ENCODE measurements at regions not wholly inside any gene's neighbourhood (a gene's known extent, or its start where the extent isn't known, plus 50 kb on each side); places are given as distances from the start of the nearest gene placed in this dataset.
"Not testable (repeated sequence)": the region's sequence is repeated elsewhere in the genome, so short reads cannot be mapped to it uniquely, and the experiment has no call there.

DNA sequence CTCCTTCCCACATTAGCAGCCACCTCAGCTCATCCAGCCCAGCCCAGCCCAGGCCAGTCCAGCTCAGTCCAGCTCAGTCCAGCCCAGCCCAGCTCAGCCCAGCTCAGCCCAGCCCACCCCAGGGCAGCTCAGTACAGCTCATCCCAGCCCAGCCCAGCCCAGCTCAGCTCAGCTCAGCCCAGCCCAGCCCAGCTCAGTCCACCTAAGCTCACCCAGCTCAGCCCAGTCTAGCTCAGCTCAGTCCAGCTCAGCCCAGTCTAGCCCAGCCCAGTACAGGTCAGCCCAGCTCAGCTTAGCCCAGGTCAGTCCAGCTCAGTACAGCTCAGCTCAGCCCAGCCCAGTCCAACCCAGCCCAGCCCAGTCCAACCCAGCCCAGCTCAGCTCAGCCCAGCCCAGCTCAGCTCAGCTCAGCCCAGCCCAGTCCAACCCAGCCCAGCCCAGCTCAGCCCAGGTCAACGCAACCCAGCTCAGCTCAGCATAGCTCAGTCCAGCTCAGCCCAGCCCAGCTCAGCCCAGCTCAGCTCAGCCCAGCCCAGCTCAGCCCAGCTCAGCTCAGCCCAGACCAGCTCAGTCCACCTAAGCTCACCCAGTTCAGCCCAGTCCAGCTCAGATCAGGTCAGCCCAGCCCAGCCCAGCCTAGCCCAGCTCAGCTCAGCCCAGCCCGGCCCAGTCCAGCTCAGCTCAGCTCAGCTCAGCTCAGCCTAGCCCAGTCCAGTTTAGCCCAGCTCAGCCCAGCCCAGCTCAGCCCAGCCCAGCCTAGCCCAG lies 63.0 kb downstream of the TMEM121 start:
- Histone ChIP-seq H3K4me3 (ENCODE audit: insufficient read depth, low read depth, low read length) (no peak overlapping the region), H3K4me1 (ENCODE audit: insufficient read depth, low read length) (no peaks in the 10 kb centered on the region), H3K4me2 (ENCODE audit: low read length) (no peak overlapping the region), H3K27ac (ENCODE audit: low read depth, low read length) (no peak overlapping the region), H3K9ac (ENCODE audit: low read length) (no peak overlapping the region), H2AFZ (ENCODE audit: low read depth, low read length) (no peak overlapping the region), H3K36me3 (ENCODE audit: insufficient read depth, low read length) (no peaks in the 10 kb centered on the region), H3K9me3 (ENCODE audit: insufficient read depth, low read depth, low read length) (peaks cover 3% of the 10 kb centered on the region), H3K27me3 (ENCODE audit: insufficient read depth, low read length) (no peaks in the 10 kb centered on the region), H3K79me2 (ENCODE audit: insufficient read depth, low read length) (no peaks in the 10 kb centered on the region), H4K20me1 (ENCODE audit: insufficient read depth, low read length) (no peaks in the 10 kb centered on the region)
- Mint-ChIP-seq H3K36me3 (ENCODE audit: low read depth, unreplicated experiment) (no peaks in the 10 kb centered on the region), H3K9me3 (ENCODE audit: unreplicated experiment) (peaks cover 5% of the 10 kb centered on the region), H3K4me3 (ENCODE audit: unreplicated experiment) (no peak overlapping the region), H3K4me1 (ENCODE audit: low read depth, unreplicated experiment) (no peaks in the 10 kb centered on the region), H3K27me3 (ENCODE audit: low read depth, unreplicated experiment) (no peaks in the 10 kb centered on the region), H3K27ac (ENCODE audit: unreplicated experiment) (no peak overlapping the region)
- FAIRE-seq (no peak), DNase-seq (ENCODE audit: low read depth) (no peak)
- TF ChIP-seq, protein P1, sequence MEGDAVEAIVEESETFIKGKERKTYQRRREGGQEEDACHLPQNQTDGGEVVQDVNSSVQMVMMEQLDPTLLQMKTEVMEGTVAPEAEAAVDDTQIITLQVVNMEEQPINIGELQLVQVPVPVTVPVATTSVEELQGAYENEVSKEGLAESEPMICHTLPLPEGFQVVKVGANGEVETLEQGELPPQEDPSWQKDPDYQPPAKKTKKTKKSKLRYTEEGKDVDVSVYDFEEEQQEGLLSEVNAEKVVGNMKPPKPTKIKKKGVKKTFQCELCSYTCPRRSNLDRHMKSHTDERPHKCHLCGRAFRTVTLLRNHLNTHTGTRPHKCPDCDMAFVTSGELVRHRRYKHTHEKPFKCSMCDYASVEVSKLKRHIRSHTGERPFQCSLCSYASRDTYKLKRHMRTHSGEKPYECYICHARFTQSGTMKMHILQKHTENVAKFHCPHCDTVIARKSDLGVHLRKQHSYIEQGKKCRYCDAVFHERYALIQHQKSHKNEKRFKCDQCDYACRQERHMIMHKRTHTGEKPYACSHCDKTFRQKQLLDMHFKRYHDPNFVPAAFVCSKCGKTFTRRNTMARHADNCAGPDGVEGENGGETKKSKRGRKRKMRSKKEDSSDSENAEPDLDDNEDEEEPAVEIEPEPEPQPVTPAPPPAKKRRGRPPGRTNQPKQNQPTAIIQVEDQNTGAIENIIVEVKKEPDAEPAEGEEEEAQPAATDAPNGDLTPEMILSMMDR (IDR thresholded peaks at IDR 0.05; ENCODE audit: insufficient read depth, low read depth, low read length), result no peak

DNA sequence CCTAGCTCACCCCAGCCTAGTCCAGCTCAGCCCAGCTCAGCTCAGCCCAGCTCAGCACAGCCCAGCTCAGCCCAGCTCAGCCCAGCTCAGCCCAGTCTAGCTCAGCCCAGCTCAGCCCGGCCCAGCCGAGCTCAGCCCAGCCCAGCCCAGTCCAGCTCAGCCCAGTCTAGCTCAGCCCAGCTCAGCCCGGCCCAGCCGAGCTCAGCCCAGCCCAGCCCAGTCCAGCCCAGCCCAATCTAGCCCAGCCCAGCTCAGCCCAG lies 63.5 kb downstream of the TMEM121 start:
- H3K27ac Mint-ChIP-seq (ENCODE audit: unreplicated experiment); H3K36me3 Mint-ChIP-seq (ENCODE audit: low read depth, unreplicated experiment); FAIRE-seq; H3K9me3 ChIP-seq (ENCODE audit: insufficient read depth, low read depth, low read length); H3K36me3 ChIP-seq (ENCODE audit: insufficient read depth, low read length); H3K4me3 Mint-ChIP-seq (ENCODE audit: unreplicated experiment); H3K4me3 ChIP-seq (ENCODE audit: insufficient read depth, low read depth, low read length); H4K20me1 ChIP-seq (ENCODE audit: insufficient read depth, low read length); H2AFZ ChIP-seq (ENCODE audit: low read depth, low read length); DNase-seq (ENCODE audit: low read depth); H3K4me1 ChIP-seq (ENCODE audit: insufficient read depth, low read length); H3K27me3 Mint-ChIP-seq (ENCODE audit: low read depth, unreplicated experiment); H3K9me3 Mint-ChIP-seq (ENCODE audit: unreplicated experiment); H3K4me1 Mint-ChIP-seq (ENCODE audit: low read depth, unreplicated experiment); H3K27ac ChIP-seq (ENCODE audit: low read depth, low read length); H3K79me2 ChIP-seq (ENCODE audit: insufficient read depth, low read length); H3K27me3 ChIP-seq (ENCODE audit: insufficient read depth, low read length); H3K9ac ChIP-seq (ENCODE audit: low read length); H3K4me2 ChIP-seq (ENCODE audit: low read length): not testable (repeated sequence)

DNA sequence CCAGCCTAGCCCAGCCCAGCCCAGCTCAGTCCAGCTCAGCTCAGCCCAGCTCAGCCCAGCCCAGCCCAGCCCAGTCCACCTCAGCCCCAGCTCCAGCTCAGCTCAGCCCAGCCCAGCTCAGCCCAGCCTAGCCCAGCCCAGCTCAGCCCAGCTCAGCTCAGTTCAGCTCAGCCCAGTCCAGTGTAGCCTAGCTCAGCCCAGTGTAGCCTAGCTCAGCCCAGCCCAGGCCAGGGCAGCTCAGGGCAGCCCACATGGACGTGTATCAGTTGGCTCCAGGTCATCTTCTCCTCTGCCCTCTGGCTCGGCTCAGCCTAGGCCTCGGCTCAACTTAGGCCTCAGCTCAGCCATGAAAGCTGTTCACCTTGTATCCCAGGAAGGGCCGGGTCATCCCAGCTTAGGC lies 64.7 kb downstream of the TMEM121 start:
- H4K20me1 ChIP-seq (ENCODE audit: insufficient read depth, low read length), result no peaks in the 10 kb centered on the region
- no peaks in the 10 kb centered on the region for H3K27me3 ChIP-seq (ENCODE audit: insufficient read depth, low read length)
- no peaks in the 10 kb centered on the region for H3K36me3 ChIP-seq (ENCODE audit: insufficient read depth, low read length)
- H3K27ac Mint-ChIP-seq (ENCODE audit: unreplicated experiment), result no peak overlapping the region
- no peak overlapping the region for H2AFZ ChIP-seq (ENCODE audit: low read depth, low read length)
- FAIRE-seq (no peak), DNase-seq (ENCODE audit: low read depth) (no peak)
- no peaks in the 10 kb centered on the region for H3K36me3 Mint-ChIP-seq (ENCODE audit: low read depth, unreplicated experiment)
- no peak overlapping the region for H3K27ac ChIP-seq (ENCODE audit: low read depth, low read length)
- no peaks in the 10 kb centered on the region for H3K27me3 Mint-ChIP-seq (ENCODE audit: low read depth, unreplicated experiment)
- H3K9ac ChIP-seq (ENCODE audit: low read length), result no peak overlapping the region
- TF ChIP-seq EZH2 (IDR thresholded peaks at IDR 0.05; ENCODE audit: insufficient read depth, low read length), result no peak
- TF ChIP-seq, protein P1 (IDR thresholded peaks at IDR 0.05; ENCODE audit: insufficient read depth, low read depth, low read length), result no peak
- H3K9me3 Mint-ChIP-seq (ENCODE audit: unreplicated experiment), result peaks cover 2% of the 10 kb centered on the region
- H3K4me2 ChIP-seq (ENCODE audit: low read length), result no peak overlapping the region
- H3K4me1 ChIP-seq (ENCODE audit: insufficient read depth, low read length), result no peaks in the 10 kb centered on the region
- no peak overlapping the region for H3K4me3 Mint-ChIP-seq (ENCODE audit: unreplicated experiment)
- no peak overlapping the region for H3K4me3 ChIP-seq (ENCODE audit: insufficient read depth, low read depth, low read length)
- no peaks in the 10 kb centered on the region for H3K4me1 Mint-ChIP-seq (ENCODE audit: low read depth, unreplicated experiment)
- no peaks in the 10 kb centered on the region for H3K79me2 ChIP-seq (ENCODE audit: insufficient read depth, low read length)
- peaks cover 3% of the 10 kb centered on the region for H3K9me3 ChIP-seq (ENCODE audit: insufficient read depth, low read depth, low read length)

GRCh38 chr14:105591792-105592341 lies 65.5 kb downstream of the TMEM121 start:
- FAIRE-seq; H3K79me2 ChIP-seq (ENCODE audit: insufficient read depth, low read length); H3K9me3 ChIP-seq (ENCODE audit: insufficient read depth, low read depth, low read length); H3K27ac Mint-ChIP-seq (ENCODE audit: unreplicated experiment); DNase-seq (ENCODE audit: low read depth); H3K27ac ChIP-seq (ENCODE audit: low read depth, low read length); H3K4me2 ChIP-seq (ENCODE audit: low read length); H3K36me3 ChIP-seq (ENCODE audit: insufficient read depth, low read length); H3K4me3 Mint-ChIP-seq (ENCODE audit: unreplicated experiment); H2AFZ ChIP-seq (ENCODE audit: low read depth, low read length); H4K20me1 ChIP-seq (ENCODE audit: insufficient read depth, low read length); H3K9me3 Mint-ChIP-seq (ENCODE audit: unreplicated experiment); H3K27me3 Mint-ChIP-seq (ENCODE audit: low read depth, unreplicated experiment); H3K4me3 ChIP-seq (ENCODE audit: insufficient read depth, low read depth, low read length); H3K4me1 Mint-ChIP-seq (ENCODE audit: low read depth, unreplicated experiment); H3K27me3 ChIP-seq (ENCODE audit: insufficient read depth, low read length); H3K36me3 Mint-ChIP-seq (ENCODE audit: low read depth, unreplicated experiment); H3K4me1 ChIP-seq (ENCODE audit: insufficient read depth, low read length); H3K9ac ChIP-seq (ENCODE audit: low read length): not testable (repeated sequence)

- not testable (repeated sequence) for H3K4me3 ChIP-seq (ENCODE audit: insufficient read depth, low read depth, low read length); H3K9ac ChIP-seq (ENCODE audit: low read length); H3K9me3 ChIP-seq (ENCODE audit: insufficient read depth, low read depth, low read length); H3K4me1 ChIP-seq (ENCODE audit: insufficient read depth, low read length); H3K27me3 Mint-ChIP-seq (ENCODE audit: low read depth, unreplicated experiment); H3K36me3 Mint-ChIP-seq (ENCODE audit: low read depth, unreplicated experiment); H3K27ac Mint-ChIP-seq (ENCODE audit: unreplicated experiment); DNase-seq (ENCODE audit: low read depth); H3K4me2 ChIP-seq (ENCODE audit: low read length); H3K79me2 ChIP-seq (ENCODE audit: insufficient read depth, low read length); H4K20me1 ChIP-seq (ENCODE audit: insufficient read depth, low read length); H3K27ac ChIP-seq (ENCODE audit: low read depth, low read length); H3K36me3 ChIP-seq (ENCODE audit: insufficient read depth, low read length); H3K4me1 Mint-ChIP-seq (ENCODE audit: low read depth, unreplicated experiment); H2AFZ ChIP-seq (ENCODE audit: low read depth, low read length); H3K27me3 ChIP-seq (ENCODE audit: insufficient read depth, low read length); FAIRE-seq; H3K9me3 Mint-ChIP-seq (ENCODE audit: unreplicated experiment); H3K4me3 Mint-ChIP-seq (ENCODE audit: unreplicated experiment)
These were observed 66.3 kb downstream of the TMEM121 start for GRCh38 chr14:105592646-105593045.
